ENCODE measurements at regions not wholly inside any gene's neighbourhood (a gene's known extent, or its start where the extent isn't known, plus 50 kb on each side); places are given as distances from the start of the nearest gene placed in this dataset.

DNA sequence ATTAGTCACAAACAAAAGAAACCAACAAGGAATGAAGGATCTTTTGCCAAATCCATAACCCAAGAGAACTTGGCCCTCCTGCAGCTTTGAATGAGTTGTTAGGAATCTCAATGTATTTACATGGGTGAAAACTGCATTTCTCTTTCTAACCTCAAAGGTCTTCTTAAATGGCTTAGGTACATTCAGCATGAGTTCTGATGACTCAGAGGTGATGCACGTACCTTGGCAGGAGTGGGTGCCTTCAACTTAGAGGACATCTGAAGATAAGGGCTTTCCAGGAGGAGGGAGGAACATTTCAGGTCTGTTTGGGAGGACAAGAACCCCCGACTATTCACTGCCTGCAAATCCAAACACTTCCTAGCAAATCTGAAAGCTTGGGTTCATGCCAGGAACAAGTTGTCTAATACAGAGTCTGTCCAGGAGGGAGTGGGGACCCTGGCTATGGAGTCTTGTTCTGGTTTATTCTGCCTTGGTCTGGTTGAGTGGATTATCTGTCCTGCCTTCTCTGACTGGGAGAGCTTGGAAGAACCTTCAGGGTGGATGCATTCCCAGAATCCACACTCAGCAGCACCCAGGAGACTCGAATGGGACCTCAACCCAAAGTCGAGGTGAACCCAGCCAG is 65.7 kb downstream of the IRX2 start:
- TF ChIP-seq, protein P1, sequence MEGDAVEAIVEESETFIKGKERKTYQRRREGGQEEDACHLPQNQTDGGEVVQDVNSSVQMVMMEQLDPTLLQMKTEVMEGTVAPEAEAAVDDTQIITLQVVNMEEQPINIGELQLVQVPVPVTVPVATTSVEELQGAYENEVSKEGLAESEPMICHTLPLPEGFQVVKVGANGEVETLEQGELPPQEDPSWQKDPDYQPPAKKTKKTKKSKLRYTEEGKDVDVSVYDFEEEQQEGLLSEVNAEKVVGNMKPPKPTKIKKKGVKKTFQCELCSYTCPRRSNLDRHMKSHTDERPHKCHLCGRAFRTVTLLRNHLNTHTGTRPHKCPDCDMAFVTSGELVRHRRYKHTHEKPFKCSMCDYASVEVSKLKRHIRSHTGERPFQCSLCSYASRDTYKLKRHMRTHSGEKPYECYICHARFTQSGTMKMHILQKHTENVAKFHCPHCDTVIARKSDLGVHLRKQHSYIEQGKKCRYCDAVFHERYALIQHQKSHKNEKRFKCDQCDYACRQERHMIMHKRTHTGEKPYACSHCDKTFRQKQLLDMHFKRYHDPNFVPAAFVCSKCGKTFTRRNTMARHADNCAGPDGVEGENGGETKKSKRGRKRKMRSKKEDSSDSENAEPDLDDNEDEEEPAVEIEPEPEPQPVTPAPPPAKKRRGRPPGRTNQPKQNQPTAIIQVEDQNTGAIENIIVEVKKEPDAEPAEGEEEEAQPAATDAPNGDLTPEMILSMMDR (IDR thresholded peaks at IDR 0.05; ENCODE audit: low read depth, low read length, poor library complexity, severe bottlenecking): no peak
- no peak for TF ChIP-seq EZH2phosphoT487 (IDR thresholded peaks at IDR 0.05; ENCODE audit: borderline replicate concordance, low read length)

Data from DOHH2 (cell line).